ENCODE measurements at regions not wholly inside any gene's neighbourhood (a gene's known extent, or its start where the extent isn't known, plus 50 kb on each side); places are given as distances from the start of the nearest gene placed in this dataset.
A peak's percentile ranks its signal among the peaks of the same experiment; 100 is the strongest.

DNA sequence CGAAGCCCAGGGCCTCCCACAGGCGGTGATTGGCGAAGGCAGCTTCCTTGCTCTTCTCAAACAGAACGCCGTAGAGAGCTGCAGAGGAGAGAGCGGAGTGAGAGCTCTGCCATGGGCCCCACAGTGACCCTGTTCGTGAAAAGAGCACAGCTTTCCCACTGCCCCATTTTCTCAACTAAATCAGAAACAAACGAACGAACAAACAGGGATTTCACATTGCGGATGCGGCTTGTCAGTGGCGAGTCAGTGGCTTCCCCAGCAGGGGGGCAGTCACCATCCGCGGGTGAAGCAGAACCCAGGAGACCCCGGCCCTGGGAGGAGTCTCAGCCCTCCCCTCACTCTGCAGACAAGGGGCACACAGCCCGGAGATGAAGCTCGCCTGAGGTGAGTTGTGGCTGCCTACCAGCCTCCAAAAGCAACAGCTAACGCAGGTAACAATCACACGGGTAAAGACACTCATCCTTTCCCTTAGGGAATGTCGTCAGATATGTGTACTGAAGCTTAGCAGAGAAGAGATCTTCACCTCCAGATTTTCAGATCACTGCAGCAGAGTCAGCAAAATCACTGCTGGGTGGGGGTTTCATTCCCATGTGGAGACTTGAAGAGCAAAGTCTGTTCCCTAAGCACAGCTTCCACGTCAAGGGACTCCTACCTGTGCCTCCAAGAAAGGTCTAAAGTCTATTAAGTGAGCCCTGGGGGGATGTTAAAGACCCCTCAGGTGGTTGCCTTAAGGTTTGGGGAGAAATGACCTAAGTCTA lies 51.2 kb upstream of the GPR31 start:
- H3K9me3 ChIP-seq: no peaks in the 10 kb centered on the region
- DNase-seq (no peak), ATAC-seq (no peak)
- H3K27ac ChIP-seq: no peak overlapping the region
- WGBS (ENCODE audit: insufficient coverage, low coverage, low lambda C conversion rate, missing lambda C conversion rate): 88% methylated on average over 9 of the region's 21 CpGs
- intact Hi-C loops (cut with DNase I): no loop called here
- H3K27me3 ChIP-seq: no peaks in the 10 kb centered on the region
- H3K4me1 ChIP-seq: no peaks in the 10 kb centered on the region
- H3K4me3 ChIP-seq: no peak overlapping the region
- TF ChIP-seq, protein P1, sequence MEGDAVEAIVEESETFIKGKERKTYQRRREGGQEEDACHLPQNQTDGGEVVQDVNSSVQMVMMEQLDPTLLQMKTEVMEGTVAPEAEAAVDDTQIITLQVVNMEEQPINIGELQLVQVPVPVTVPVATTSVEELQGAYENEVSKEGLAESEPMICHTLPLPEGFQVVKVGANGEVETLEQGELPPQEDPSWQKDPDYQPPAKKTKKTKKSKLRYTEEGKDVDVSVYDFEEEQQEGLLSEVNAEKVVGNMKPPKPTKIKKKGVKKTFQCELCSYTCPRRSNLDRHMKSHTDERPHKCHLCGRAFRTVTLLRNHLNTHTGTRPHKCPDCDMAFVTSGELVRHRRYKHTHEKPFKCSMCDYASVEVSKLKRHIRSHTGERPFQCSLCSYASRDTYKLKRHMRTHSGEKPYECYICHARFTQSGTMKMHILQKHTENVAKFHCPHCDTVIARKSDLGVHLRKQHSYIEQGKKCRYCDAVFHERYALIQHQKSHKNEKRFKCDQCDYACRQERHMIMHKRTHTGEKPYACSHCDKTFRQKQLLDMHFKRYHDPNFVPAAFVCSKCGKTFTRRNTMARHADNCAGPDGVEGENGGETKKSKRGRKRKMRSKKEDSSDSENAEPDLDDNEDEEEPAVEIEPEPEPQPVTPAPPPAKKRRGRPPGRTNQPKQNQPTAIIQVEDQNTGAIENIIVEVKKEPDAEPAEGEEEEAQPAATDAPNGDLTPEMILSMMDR (IDR thresholded peaks at IDR 0.05): no peak
- no peak for TF ChIP-seq POLR2A (IDR thresholded peaks at IDR 0.05)
- H3K36me3 ChIP-seq: no peaks in the 10 kb centered on the region

DNA sequence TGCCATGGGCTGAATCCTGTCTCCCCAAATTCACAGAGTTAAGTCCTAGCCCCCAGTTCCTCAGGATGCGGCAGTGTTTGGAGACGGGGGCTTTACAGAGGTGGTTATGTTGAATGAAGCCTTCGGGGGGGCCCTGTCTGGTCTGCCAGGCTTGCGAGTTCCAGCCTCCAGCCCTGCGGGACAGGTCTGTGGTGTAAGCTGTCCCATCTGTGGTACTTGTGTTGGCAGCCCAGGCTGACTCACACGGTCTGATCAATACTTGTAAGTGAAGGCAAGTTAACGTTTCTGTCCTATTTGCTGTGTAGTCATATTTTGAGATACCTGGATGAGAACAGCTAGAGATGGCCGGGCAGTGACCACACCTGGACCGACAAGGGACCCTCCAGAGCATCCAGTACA lies 51.8 kb upstream of the GPR31 start:
- ATAC-seq (peak in 2 of 4 donors; percentile 45 to 61), DNase-seq (peak in 1 of 3 donors; percentile 43)
- Histone ChIP-seq H3K27me3 (no peaks in the 10 kb centered on the region), H3K4me1 (no peaks in the 10 kb centered on the region), H3K9me3 (no peaks in the 10 kb centered on the region), H3K36me3 (no peaks in the 10 kb centered on the region), H3K27ac (no peak overlapping the region), H3K4me3 (no peak overlapping the region)
- no CpG with 5 or more reads among the region's 9 CpGs for WGBS (ENCODE audit: insufficient coverage, low coverage, low lambda C conversion rate, missing lambda C conversion rate)
- intact Hi-C loops (cut with DNase I): no loop called here
- TF ChIP-seq, protein P1 (IDR thresholded peaks at IDR 0.05): no peak
- no peak for TF ChIP-seq POLR2A (IDR thresholded peaks at IDR 0.05)

DNA sequence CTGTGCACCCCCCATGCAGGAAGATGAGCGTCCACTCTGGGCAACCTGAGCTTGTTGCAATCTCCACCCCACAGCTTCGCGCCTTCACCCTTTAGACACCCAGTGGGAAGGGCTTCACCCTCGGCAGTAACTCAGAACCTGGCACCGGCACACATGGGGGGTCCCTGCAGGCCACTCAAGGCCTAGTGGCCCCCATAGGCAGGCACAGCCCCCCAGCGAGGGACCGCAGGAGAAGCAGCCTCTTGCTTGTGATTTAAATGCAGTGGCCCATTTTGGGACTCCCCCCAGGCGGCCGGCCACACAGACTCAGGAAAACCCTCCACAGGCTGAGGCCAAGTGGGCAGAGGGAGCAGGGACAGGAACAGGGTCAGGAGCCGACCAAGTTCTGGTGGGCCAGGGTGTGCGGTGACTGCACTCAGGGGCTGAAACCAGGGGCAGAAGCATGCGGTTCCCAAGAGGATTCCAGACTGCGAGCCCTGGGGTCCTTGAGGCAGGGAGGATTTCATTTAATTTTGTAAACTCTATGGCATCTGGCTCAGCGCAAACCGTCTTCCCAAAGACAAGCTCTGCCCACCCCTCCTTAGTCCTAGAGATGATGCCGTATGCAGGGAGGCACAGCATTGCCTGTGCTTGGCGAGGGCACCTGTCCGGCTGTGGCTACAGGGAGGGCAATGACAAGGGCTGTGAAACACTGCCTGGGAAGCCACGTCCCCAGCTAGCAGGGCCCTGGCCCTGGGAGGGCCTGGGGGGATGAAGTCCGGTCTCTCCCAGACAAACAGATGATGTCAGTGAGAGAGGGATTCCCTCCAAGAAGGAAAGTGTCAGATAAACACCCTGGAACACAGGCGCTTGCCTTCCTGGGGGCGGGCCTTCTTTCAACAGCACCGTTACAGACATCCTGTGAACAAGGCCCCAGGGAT lies 52.9 kb upstream of the GPR31 start:
- Histone ChIP-seq H3K27ac (no peak overlapping the region), H3K27me3 (no peaks in the 10 kb centered on the region), H3K4me3 (no peak overlapping the region), H3K9me3 (no peaks in the 10 kb centered on the region), H3K36me3 (no peaks in the 10 kb centered on the region), H3K4me1 (peaks cover 0 to 9% (median 0%) of the 10 kb centered on the region in 4 donors)
- TF ChIP-seq POLR2A (IDR thresholded peaks at IDR 0.05): no peak
- TF ChIP-seq, protein P1 (IDR thresholded peaks at IDR 0.05): no peak
- intact Hi-C loops (cut with DNase I): no loop called here
- DNase-seq (peak in 2 of 3 donors; percentile 53 to 74), ATAC-seq (peak; percentile 28 to 86 (median 60))
- 45% methylated on average over 12 of the region's 23 CpGs for WGBS (ENCODE audit: insufficient coverage, low coverage, low lambda C conversion rate, missing lambda C conversion rate)

DNA sequence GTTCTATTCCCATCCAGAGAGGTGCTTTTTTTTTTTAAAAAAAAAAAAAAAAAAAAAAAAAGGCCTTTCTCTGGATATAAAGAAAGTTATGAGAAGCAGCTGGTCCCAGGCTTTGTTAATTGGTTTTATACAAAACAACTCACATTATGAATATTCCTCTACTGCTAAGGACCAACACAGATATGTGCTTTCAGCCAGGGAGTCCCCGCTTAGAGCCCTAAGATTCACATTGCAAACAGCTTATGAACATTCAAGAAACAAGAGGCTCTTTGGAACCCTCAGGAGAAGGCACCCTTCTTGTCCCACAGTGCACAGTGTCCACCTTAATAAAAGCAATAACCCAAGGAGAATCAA lies 53.5 kb upstream of the GPR31 start:
- Histone ChIP-seq H3K9me3 (no peaks in the 10 kb centered on the region), H3K4me3 (no peak overlapping the region), H3K36me3 (no peaks in the 10 kb centered on the region), H3K27me3 (no peaks in the 10 kb centered on the region), H3K4me1 (peaks cover 0 to 10% (median 0%) of the 10 kb centered on the region in 4 donors), H3K27ac (no peak overlapping the region)
- ATAC-seq (no peak), DNase-seq (no peak)
- TF ChIP-seq, protein P1 (IDR thresholded peaks at IDR 0.05): no peak
- TF ChIP-seq POLR2A (IDR thresholded peaks at IDR 0.05): no peak
- intact Hi-C loops (cut with DNase I): no loop called here
- 100% methylated on average over 1 of the region's 1 CpG for WGBS (ENCODE audit: insufficient coverage, low coverage, low lambda C conversion rate, missing lambda C conversion rate)

Data from right lobe of liver (tissue), 6 donors.